Astrocyte (in vitro differentiated cells and primary cell): ENCODE measurements at regions not wholly inside any gene's neighbourhood (a gene's known extent, or its start where the extent isn't known, plus 50 kb on each side); places are given as distances from the start of the nearest gene placed in this dataset.

Source experiments
- DNase-seq: peaks from one replicate; pipeline ENCODE4 v3.0.0-alpha.2; 2010; ENCODE audit warnings: low read depth
- FAIRE-seq: peaks from 2 replicates; lab custom pipeline; 2011; peaks lifted over from hg19 to GRCh38; lab: Jason Lieb, UNC
- H2AFZ ChIP-seq: 2 replicates; pipeline ENCODE4 v1.6.0; 2012; ENCODE audit warnings: low read depth, low read length, inconsistent platforms
- H3K27ac ChIP-seq: 2 replicates; pipeline ENCODE4 v1.5.1; 2011; ENCODE audit warnings: low read depth, low read length, inconsistent platforms
- H3K27me3 ChIP-seq: 2 replicates; pipeline ENCODE4 v1.6.0; 2011; ENCODE audit warnings: low read length, inconsistent platforms; ENCODE audit not compliant: insufficient read depth
- H3K36me3 ChIP-seq: 2 replicates; pipeline ENCODE4 v1.5.1; 2011; ENCODE audit warnings: low read length, inconsistent platforms; ENCODE audit not compliant: insufficient read depth
- H3K4me1 ChIP-seq: 2 replicates; pipeline ENCODE4 v1.5.1; 2011; ENCODE audit warnings: low read length, inconsistent platforms; ENCODE audit not compliant: insufficient read depth
- H3K4me2 ChIP-seq: 2 replicates; pipeline ENCODE4 v1.6.0; 2012; ENCODE audit warnings: low read length, inconsistent platforms
- H3K4me3 ChIP-seq: 2 replicates; pipeline ENCODE4 v1.5.1; 2011; ENCODE audit warnings: low read depth, mild to moderate bottlenecking, low read length, inconsistent platforms; ENCODE audit not compliant: insufficient read depth
- H3K79me2 ChIP-seq: 2 replicates; pipeline ENCODE4 v1.6.0; 2012; ENCODE audit warnings: mild to moderate bottlenecking, low read length, inconsistent platforms; ENCODE audit not compliant: insufficient read depth
- H3K9ac ChIP-seq: 2 replicates; pipeline ENCODE4 v1.6.0; 2012; ENCODE audit warnings: mild to moderate bottlenecking, low read length, inconsistent platforms
- H3K9me3 ChIP-seq: 2 replicates; pipeline ENCODE4 v1.5.1; 2012; ENCODE audit warnings: low read depth, mild to moderate bottlenecking, low read length, inconsistent platforms; ENCODE audit not compliant: insufficient read depth
- H4K20me1 ChIP-seq: 2 replicates; pipeline ENCODE4 v1.6.0; 2012; ENCODE audit warnings: low read length, inconsistent platforms; ENCODE audit not compliant: insufficient read depth
- H3K27ac Mint-ChIP-seq: one replicate; pipeline ENCODE4 v1.8.0; 2021; ENCODE audit warnings: mild to moderate bottlenecking, mixed read lengths; ENCODE audit not compliant: unreplicated experiment
- H3K27me3 Mint-ChIP-seq: one replicate; pipeline ENCODE4 v1.8.0; 2021; ENCODE audit warnings: low read depth, mixed read lengths; ENCODE audit not compliant: unreplicated experiment
- H3K36me3 Mint-ChIP-seq: one replicate; pipeline ENCODE4 v1.8.0; 2021; ENCODE audit warnings: low read depth, mixed read lengths; ENCODE audit not compliant: unreplicated experiment
- H3K4me1 Mint-ChIP-seq: one replicate; pipeline ENCODE4 v1.8.0; 2021; ENCODE audit warnings: low read depth, mixed read lengths; ENCODE audit not compliant: unreplicated experiment
- H3K4me3 Mint-ChIP-seq: one replicate; pipeline ENCODE4 v1.8.0; 2021; ENCODE audit warnings: mild to moderate bottlenecking, moderate library complexity, mixed read lengths; ENCODE audit not compliant: unreplicated experiment
- H3K9me3 Mint-ChIP-seq: one replicate; pipeline ENCODE4 v1.8.0; 2021; ENCODE audit warnings: mild to moderate bottlenecking, mixed read lengths; ENCODE audit not compliant: unreplicated experiment
- EZH2 ChIP-seq: IDR thresholded peaks from 2 replicates; pipeline ENCODE4 v1.6.1; 2012; ENCODE audit warnings: mild to moderate bottlenecking, low read length, inconsistent platforms; ENCODE audit not compliant: insufficient read depth
- TF ChIP-seq, protein P1 (sequence below): IDR thresholded peaks from 2 replicates; pipeline ENCODE4 v1.5.1; 2011; ENCODE audit warnings: low read depth, mild to moderate bottlenecking, inconsistent platforms, low read length, moderate library complexity; ENCODE audit not compliant: insufficient read depth

GRCh38 chr12:127823801-127824200 lies 443.2 kb upstream of the TMEM132C start:
- no peak overlapping the region for H3K27ac ChIP-seq
- TF ChIP-seq EZH2: no peak
- TF ChIP-seq, protein P1, sequence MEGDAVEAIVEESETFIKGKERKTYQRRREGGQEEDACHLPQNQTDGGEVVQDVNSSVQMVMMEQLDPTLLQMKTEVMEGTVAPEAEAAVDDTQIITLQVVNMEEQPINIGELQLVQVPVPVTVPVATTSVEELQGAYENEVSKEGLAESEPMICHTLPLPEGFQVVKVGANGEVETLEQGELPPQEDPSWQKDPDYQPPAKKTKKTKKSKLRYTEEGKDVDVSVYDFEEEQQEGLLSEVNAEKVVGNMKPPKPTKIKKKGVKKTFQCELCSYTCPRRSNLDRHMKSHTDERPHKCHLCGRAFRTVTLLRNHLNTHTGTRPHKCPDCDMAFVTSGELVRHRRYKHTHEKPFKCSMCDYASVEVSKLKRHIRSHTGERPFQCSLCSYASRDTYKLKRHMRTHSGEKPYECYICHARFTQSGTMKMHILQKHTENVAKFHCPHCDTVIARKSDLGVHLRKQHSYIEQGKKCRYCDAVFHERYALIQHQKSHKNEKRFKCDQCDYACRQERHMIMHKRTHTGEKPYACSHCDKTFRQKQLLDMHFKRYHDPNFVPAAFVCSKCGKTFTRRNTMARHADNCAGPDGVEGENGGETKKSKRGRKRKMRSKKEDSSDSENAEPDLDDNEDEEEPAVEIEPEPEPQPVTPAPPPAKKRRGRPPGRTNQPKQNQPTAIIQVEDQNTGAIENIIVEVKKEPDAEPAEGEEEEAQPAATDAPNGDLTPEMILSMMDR: no peak
- Mint-ChIP-seq H3K36me3 (no peaks in the 10 kb centered on the region), H3K27ac (no peak overlapping the region), H3K4me1 (no peaks in the 10 kb centered on the region), H3K4me3 (no peak overlapping the region), H3K27me3 (no peaks in the 10 kb centered on the region), H3K9me3 (peaks cover 5% of the 10 kb centered on the region)
- H4K20me1 ChIP-seq: no peaks in the 10 kb centered on the region
- H3K9ac ChIP-seq: no peak overlapping the region
- H3K4me2 ChIP-seq: no peak overlapping the region
- no peak for FAIRE-seq
- H3K27me3 ChIP-seq: no peaks in the 10 kb centered on the region
- no peaks in the 10 kb centered on the region for H3K36me3 ChIP-seq
- H3K79me2 ChIP-seq: no peaks in the 10 kb centered on the region
- H3K4me1 ChIP-seq: no peaks in the 10 kb centered on the region
- no peak overlapping the region for H2AFZ ChIP-seq
- no peak for DNase-seq
- H3K9me3 ChIP-seq: no peaks in the 10 kb centered on the region
- no peak overlapping the region for H3K4me3 ChIP-seq

- H3K9me3 Mint-ChIP-seq: peaks cover 5% of the 10 kb centered on the region
- H3K9me3 ChIP-seq: no peaks in the 10 kb centered on the region
- no peaks in the 10 kb centered on the region for H3K36me3 ChIP-seq
- no peak overlapping the region for H3K27ac ChIP-seq
- H3K4me1 ChIP-seq: no peaks in the 10 kb centered on the region
- H3K4me3 ChIP-seq: no peak overlapping the region
- no peak for TF ChIP-seq EZH2
- TF ChIP-seq, protein P1: no peak
- H3K27ac Mint-ChIP-seq: no peak overlapping the region
- H3K27me3 ChIP-seq: no peaks in the 10 kb centered on the region
- H3K9ac ChIP-seq: no peak overlapping the region
- DNase-seq (no peak), FAIRE-seq (no peak)
- no peak overlapping the region for H2AFZ ChIP-seq
- no peaks in the 10 kb centered on the region for H3K4me1 Mint-ChIP-seq
- H3K79me2 ChIP-seq: no peaks in the 10 kb centered on the region
- no peaks in the 10 kb centered on the region for H3K27me3 Mint-ChIP-seq
- no peaks in the 10 kb centered on the region for H3K36me3 Mint-ChIP-seq
- no peaks in the 10 kb centered on the region for H4K20me1 ChIP-seq
- no peak overlapping the region for H3K4me2 ChIP-seq
- H3K4me3 Mint-ChIP-seq: no peak overlapping the region
Measured at GRCh38 chr12:127829281-127830064, 437.5 kb upstream of the TMEM132C start.

DNA sequence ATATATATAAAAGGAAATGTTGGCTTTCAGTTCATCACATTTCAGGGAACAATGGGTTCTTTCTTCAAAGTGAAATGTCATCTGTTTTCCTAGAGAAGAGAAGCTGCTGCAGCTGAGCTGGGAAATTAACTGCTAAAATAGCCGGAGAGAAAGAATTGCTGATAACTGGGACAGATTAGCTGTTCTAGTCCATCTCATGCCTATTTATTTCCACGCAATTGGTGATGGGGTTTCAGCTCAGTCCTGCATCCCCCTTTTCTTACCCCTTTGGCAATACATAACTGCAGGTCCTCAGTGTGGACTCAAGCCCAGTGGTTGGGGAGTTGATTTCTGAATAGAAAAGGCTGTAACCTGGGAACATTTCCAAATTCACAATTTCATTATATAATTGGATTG lies 436.9 kb upstream of the TMEM132C start:
- Mint-ChIP-seq H3K9me3 (peaks cover 5% of the 10 kb centered on the region), H3K4me1 (no peaks in the 10 kb centered on the region), H3K4me3 (no peak overlapping the region), H3K27ac (no peak overlapping the region), H3K36me3 (no peaks in the 10 kb centered on the region), H3K27me3 (no peaks in the 10 kb centered on the region)
- no peak overlapping the region for H2AFZ ChIP-seq
- H3K4me3 ChIP-seq: no peak overlapping the region
- TF ChIP-seq EZH2: no peak
- TF ChIP-seq, protein P1: no peak
- no peak overlapping the region for H3K9ac ChIP-seq
- no peaks in the 10 kb centered on the region for H3K27me3 ChIP-seq
- no peaks in the 10 kb centered on the region for H3K9me3 ChIP-seq
- no peak overlapping the region for H3K27ac ChIP-seq
- DNase-seq (no peak), FAIRE-seq (no peak)
- no peaks in the 10 kb centered on the region for H3K4me1 ChIP-seq
- no peak overlapping the region for H3K4me2 ChIP-seq
- no peaks in the 10 kb centered on the region for H3K36me3 ChIP-seq
- no peaks in the 10 kb centered on the region for H3K79me2 ChIP-seq
- no peaks in the 10 kb centered on the region for H4K20me1 ChIP-seq
